ENCODE measurements at regions not wholly inside any gene's neighbourhood (a gene's known extent, or its start where the extent isn't known, plus 50 kb on each side); places are given as distances from the start of the nearest gene placed in this dataset.

DNA sequence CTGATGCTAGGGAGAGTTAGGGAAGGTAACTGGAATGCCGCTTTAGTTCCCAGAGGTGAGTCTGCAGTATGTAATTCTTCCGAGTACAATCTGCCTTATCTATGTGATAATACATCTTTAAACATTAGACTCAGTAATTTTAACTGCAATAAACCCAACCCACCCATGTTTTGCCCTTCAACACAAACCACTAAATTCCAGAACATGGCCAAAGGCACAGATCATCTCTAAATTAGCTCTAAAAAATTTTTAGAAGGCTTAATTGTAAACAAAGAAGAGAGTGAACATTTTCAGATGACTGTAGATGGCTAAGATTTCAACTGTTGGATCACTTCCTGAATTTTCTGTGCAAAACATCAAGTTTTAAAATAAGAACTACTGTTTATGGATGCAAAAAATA lies 488.7 kb upstream of the ID2 start:
- DNase-seq, result no peak

DNA sequence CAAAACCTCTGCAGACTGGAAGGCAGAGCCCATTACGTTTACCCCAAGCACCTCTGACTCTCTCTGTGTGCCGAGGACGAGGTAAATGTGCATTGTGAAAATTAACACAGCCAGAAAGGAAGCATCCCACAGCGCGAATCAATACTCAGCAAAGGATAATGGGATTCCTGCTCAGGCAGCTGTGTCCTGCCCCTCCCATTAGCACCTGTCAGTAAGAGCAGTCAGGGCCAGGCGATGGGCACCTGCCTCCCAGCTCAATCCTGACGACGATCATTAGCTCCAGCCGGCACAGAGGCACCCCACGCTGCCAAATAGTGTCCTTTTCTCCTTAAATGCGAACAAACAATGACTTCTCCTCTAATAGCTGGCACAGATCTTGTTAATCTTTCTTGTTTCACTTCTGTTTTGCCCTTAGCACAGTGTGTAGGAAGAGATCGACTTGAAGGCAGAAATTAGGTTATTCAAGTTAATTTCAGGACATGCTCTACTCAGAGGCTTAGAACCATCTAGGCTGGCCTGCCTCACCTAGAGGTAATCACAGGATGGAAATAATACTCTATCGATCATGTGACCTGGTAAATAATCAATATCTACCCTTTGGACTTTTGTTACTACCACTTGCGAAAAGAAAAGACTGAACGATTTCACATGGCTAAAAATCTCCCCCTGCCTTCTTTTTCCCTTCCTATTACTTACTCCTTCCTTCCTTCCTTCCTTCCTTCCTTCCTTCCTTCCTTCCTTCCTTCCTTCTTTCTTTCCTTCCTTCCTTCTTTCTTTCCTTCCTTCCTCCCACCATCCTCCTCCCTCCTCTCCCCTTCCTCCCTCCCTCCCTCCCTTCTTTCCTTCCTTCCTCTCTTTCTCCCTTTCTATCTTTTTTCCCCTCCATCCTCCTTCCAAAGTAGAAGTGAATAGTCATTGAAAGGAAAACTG lies 487.9 kb upstream of the ID2 start:
- DNase-seq, result no peak

DNA sequence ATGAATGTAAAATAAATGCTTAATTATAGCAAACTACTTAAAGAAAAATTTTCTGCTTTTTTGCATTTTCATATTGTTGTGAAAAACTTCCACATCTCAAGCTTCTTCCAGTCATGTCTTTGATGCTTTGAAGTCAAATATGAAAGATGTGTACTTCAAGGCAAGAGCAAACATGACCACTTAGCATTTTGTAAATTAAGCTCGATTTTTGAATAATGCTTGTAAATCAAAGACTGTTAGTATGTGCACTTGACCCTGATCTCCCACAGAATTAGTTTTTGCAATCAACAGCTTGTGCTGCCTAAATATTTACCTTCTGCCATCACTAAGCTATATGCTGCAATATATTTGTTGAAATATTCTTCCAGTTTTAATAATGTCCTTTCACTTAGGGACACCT lies 486.1 kb upstream of the ID2 start:
- no peak for DNase-seq

DNA sequence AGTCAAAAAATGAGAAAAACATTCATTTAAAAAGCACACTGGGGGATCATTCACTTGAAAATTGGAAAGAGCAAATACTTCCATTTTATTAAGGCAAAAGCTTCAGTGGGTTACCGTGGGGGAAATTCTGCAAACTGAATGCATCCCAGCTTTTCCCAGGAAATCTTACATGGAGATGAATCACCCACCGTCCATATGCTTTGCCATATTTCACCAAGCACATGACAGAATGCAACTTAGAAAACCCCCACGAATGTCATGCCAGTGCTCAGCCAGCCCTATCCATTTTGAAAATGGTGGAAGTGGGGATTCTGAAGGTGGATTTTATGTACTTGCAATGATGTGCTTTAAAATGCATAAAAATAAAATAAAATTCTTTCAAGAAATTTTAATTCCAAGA lies 485.5 kb upstream of the ID2 start:
- no peak for DNase-seq

DNA sequence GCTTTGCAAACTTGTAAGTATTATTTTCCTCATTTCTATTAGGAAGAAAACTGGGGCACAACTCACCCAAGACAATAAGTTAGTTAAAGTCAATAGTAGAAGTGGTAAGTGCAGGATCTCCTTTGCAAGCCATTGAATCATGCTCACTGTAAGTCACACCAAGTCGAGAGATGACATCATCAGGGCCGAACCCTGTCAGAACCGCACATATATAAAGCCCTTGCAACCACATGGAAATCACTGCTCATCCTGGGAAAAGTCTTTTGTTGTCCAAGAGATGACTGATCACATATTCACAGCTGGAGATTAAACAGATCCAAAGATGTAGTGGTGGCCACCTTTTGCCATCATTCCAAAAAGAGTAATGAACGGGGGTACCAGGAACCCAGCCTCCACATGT lies 484.8 kb upstream of the ID2 start:
- DNase-seq, result no peak

DNA sequence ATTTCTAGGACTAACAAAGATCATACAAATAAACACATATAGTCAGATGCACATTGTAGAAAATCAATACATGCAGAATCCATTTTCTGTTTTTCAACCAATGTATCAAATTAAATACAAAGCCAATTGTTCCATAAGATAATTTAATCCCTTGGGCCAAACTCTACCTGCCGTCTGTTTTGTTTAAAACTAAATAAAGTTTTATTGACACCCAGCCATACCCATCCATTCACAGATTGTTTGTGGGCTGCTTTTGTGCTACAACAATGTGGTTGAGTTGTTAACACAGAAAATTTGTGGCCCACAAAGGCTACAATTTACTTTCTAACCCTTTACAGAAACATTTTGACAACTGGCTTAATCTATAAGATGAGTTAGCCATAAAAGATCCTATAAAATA lies 484.0 kb upstream of the ID2 start:
- no peak for DNase-seq

DNA sequence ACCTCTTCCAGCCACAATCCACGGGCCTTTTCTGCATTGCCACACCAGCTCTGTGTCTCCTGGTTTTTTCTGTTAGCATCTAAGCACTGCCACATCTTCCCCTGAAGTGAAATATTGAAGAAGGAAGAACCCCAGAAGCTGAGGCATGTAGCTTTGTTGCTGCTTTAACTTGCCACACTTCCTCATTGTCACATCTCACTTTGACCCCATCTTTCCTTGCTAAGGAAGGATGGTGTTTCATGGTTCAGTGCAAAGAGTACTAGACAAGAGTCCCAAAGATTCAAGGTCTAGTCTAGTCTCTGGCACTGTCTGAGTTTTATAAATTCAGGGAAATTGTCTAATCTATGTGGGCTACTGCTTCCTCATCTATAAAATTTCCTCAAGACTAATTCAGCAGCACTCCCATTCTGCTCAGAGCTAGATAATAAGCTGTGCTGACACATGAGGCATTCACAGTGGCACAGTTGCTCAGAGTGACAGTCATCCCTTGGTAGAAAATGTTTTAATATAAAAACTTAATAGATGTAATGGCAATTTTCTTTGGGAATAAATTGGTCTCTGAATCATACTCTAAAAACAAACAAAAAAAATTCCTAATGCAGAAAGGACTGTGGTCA lies 483.0 kb upstream of the ID2 start:
- no peak for DNase-seq

DNA sequence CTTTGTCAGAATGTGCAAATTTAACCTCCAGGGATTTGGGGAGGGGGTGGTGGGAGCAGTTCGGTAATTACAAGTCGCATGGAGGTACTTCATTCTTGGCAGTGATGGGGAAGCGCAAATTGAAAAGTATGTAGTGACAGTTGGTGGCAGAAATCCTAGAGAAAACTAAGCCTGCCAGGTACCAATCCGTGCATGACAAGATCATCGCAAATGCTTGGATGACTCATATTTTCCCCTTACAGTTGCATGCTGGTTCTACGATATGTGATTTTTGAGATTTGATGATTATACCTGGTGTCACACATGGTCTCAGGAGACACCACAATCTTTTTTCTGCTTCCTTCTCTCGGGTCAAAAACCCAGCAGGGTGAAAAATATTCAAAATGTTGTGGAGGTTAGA lies 479.7 kb upstream of the ID2 start:
- no peak for DNase-seq

DNA sequence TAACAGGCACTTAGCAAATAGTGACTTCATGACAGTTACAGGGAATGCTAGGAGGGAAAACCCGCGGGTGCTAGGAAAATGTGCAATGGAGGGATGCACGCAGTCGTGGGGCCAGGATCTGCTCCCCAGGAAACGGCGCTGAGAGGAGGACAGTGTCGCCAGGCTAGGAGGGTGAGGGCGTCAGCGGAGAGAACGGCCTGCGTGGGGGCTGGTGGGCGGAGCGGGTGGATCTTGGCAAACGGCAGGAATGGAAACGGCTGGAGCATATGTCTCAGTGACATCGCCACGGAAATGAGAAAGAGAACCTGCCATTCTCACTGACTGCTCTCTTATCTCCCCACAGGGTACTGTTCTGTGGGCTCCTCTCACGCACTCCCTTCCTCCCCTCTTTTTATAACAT lies 478.5 kb upstream of the ID2 start:
- no peak for DNase-seq

DNA sequence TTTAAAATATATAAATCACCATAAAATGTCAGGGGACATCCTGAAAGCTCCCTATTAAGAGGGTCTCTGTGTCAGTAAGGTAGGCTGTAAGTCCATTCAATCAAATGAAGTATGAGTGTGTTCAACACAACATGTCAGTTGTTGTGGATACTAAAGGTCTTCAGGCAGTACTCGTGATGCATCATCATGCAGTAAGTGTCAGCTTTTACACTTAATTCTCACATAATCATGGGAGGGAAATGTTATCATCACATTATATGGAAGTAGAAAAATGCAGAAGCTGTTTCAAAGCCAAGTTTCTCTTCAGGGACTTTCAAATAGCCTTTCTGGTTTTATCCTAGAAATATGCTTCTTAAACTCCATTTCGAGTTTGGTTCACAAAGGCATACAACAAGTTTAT lies 477.1 kb upstream of the ID2 start:
- DNase-seq, result no peak

DNA sequence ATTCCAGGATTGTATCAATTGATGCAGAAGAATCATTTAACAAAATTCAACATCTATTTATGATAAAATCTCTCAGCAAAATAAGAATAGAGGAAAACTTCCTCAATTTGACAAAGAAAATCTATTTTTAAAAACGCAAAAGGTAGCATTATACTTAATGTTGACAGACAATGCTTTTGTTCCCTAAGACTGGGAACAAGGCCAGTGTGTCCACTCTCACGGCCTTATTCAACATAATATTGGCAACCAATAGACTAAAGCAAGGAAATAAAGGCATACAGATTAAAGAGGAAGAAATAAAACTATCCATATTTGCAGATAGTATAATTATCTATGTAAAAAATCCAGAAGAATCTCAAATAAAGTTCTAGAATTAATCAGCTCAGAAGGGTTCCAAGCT lies 472.4 kb upstream of the ID2 start:
- DNase-seq, result no peak

DNA sequence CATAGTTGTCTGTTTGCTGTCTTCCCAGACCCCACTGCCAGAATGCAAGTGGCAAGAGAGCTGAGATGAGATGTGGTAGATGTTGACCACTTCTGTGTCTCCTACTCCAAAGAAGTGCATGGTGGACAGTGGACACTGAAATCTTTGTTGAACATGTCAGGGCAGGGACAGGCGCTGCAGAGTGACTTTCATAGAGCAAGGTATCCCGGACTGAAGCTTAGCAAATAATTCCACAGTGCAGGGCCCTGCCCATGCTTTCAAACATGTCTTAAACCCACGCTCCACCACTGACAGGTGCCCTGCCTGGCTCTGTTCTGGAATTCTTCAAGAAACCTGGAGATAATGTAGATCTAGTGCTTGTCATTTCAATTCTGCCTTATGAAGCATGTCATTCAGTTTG lies 470.5 kb upstream of the ID2 start:
- no peak for DNase-seq

DNA sequence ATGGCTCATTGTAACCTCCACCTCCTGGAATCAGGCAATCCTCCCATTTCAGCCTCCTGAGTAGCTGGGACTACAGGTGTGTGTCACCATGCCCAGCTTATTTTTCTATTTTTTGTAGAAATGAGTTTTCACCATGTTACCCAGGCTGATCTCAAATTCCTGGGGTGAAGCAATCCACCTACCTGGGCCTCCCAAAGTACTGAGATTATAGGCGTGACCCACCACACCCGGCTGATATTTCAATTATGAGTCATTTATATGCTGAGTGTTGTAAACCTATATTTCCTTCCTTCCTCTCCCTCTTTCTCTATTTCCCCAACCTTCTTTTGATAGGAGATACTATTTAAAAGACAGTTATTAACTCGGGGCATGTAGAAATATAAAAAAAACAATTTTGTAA lies 469.6 kb upstream of the ID2 start:
- no peak for DNase-seq

DNA sequence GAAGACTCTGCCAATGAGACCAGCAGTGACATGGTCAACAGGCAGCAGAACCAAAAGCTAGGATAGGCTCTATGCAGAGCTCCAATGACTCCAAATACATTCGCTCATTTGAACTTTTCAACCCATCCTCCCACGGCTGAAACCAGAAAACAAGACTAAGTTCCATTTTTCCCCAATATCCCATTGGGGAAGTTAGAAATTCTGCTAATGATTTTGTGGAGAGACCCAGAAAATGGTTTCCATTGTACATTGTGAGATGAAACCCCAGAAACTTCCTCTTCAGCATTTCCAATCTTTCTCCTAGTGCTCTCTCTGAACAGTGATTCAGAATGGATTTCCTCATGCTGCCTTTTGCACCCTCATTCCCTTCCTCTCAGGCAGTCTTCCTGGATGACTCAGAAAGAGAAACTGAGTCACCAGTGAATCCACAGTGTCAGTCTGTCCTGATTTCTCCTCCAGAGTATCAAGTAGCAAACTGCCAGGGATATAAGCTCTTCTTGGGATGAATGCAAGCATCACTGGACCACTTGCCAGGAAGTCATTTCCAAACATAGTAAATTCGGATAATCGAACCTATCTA lies 467.7 kb upstream of the ID2 start:
- DNase-seq, result no peak

DNA sequence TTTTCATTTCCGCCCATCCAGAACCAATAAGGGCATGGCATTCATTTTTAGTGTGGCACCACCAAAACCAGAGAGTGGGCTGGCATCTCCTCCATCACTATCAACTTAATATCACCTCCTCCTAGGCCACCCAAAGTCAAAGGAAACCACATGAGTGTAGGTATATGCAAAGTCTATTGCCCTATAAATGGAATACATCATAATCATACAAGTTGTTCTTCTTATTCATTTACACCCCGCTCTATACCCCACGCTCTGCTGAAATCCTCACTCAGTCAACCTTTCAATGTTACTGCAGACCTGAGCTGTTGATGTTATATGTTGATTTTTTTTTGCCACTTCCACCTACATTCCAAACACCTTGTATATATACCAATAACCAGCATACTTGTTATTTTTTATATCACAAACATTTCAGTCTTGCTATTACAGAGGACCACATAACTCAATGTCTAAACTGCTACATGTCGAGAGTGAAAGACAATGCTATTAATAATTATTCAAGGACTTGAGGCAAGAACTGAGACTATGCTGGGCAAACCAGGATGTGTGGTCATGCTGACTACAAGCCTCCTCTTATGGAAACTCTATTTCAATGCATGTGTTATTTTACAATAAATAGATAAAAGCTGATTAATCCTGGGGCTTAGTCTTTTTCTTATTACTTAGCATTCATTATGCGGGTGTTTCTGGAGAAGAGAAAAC lies 466.5 kb upstream of the ID2 start:
- DNase-seq, result no peak

DNA sequence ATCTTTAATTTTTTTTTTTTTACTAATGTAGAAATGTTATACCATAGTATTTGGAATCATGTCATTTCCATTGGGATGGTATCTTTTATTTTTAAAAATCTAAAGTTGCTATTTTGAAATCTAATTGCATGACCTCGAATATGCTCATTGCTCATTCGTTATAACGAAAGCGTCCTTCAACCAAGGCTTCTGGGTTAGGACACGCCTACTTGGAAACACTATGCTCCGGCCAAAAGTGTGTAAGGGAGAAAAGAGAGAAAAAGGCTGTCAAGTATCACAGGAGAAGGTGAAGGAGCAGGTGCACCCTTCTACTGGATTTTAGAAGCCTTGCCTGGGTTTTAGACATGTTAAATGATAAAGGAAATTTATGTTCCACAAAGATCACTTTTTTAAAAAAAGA lies 465.9 kb upstream of the ID2 start:
- DNase-seq, result no peak

DNA sequence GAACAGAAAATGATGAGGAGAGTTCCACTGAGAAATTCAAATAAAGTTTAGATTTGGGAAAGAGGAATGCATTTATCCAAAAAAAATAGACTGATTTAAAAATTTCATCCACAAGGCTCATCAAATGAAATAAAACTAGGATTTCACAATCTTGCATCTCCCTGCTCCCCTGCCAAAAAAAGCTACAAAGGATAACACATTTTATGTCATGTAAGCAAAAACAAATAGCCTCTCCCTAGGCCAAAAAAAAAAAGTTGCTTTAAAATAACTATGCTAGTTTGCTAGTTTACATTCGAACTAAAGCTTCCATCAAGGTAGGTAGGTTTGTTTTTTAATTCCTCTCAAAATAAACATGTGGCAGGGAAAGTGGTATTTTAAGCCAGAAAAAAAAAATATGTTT lies 465.5 kb upstream of the ID2 start:
- no peak for DNase-seq

DNA sequence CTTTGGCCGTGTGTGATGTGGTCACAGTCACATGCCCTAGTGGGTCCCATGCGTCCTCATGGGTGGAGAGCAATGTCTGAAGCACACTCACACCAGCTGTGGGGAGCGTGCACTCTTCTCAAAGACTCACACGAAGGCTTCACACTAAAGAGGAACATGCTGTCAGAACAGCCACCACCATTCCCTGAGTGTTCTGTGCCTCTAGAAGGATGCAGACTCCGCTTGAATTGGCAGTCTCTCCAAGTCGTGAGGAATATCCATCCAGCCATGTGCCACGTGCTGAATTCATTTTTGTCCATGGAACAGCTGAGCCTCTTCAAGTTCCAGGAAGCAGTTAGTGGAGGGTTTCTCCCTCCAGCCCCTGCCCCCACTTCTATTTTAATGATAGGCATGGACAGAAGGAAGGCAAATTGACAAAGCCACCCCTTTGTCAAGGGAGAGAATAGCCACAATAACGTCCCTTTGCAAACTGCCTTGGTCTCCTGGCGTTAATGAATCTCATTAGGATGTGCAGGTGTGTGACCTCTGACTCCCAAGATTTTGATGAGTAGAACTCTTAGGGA lies 464.3 kb upstream of the ID2 start:
- DNase-seq, result no peak

DNA sequence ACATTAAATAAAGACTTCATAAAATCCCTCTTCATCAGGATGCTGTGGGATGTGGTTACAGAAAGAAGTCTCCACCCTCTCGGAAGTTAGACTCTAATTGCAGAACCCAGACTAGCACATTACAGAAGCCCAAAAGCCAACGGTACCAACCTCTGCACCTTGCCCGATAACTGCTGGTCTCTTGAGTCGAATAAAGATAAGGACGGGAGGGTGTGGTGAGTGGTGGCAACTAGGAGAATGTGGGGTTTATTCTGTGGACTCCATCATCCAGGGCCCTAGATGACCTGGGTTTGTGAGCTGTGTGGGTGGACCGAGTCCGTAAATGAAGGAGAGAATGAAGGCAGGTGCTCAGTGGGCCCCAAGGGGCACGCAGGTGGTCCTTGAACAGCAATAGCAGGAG lies 462.8 kb upstream of the ID2 start:
- DNase-seq, result no peak

DNA sequence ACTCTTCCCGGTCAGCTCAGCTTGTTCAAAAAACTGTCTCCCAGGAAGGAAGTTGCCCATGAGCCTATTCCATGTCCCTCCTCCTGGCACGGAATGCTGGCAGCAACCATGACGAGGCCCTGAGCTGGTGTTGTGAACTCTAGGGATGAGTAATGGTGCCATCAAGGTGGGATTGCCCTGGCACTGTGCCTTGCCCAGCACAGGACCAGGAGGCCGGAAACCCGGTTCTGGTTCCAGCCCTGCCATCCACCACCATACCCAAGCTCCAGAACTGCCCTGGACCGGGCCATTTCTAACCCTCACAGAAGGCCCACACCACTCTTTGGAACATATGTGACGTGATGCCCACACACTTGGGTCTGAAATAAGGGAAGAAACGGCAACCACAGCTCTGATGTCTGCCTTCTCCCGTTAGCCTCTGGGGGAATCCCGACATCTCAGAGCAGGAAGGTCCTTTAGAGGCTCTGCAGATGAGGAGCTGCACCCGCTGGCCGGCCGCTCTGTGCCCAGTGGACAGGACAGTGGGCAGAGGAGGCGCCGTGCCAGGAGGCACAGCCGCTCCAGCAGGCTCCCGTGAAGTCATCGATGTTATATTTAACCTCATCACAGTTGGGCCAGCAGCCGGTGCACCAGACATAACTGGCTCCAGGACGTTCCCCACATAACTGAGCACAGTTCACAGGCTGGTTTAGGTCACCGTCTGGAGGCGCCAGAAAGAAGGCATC lies 462.1 kb upstream of the ID2 start:
- no peak for DNase-seq

DNA sequence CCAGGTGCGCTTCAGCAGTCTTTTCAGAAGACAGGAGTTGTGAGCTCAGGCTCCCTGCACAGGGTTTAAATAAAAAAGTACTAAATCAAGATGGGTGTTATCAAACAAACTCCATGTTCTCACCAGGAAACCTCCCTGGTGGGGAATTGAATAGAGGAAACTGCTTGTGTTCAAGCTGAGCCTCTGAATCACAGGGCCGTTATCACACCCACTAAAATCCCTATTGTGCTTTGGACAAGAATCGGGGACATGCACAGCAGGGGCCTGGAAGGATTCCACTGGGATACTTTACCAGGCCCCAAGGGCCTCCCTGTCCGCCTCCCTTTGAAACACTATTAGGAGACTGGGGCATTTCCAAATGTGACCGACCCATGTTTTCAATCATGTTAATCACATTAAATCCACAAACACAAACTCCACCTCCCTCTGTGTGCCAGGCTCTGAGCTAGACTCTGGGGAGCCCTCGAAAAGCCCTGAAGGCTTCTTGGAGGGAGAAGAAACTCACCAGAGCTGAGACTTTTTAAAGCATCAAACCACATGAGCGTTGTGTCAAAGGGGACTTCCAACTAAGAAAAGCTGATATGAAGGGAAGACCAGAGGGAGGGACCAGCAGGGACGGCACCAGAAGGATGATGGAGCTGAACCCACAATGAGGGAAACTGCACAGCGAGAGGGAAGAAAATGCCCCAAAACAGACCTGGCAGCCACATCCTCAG lies 458.7 kb upstream of the ID2 start:
- DNase-seq, result no peak
